SU-DHL-6 (cell line): ENCODE measurements at regions not wholly inside any gene's neighbourhood (a gene's known extent, or its start where the extent isn't known, plus 50 kb on each side); places are given as distances from the start of the nearest gene placed in this dataset.

ENCODE experiments used
- H2AFZ ChIP-seq: fragments of 200-600 bp; sonication (generic); 2 replicates; pipeline ENCODE4 v1.6.1; 2014; ENCODE audit warnings: low read depth, mild to moderate bottlenecking, moderate library complexity, mixed read lengths, antibody characterized with exemption, low read length; ENCODE audit not compliant: severe bottlenecking
- H3F3A ChIP-seq: fragments of 200-600 bp; shearing (Covaris generic); 2 replicates; pipeline ENCODE4 v1.6.0; 2016; ENCODE audit warnings: antibody characterized with exemption, mild to moderate bottlenecking; ENCODE audit not compliant: insufficient read depth
- H3K27ac ChIP-seq: fragments of 200-600 bp; sonication (generic); 2 replicates; pipeline ENCODE4 v1.5.1; 2016; ENCODE audit warnings: low read depth, mild to moderate bottlenecking, low read length, moderate library complexity, mixed read lengths
- H3K27me3 ChIP-seq: fragments of 200-600 bp; sonication (generic), shearing (Covaris generic); 2 replicates; pipeline ENCODE4 v1.6.0; 2014; ENCODE audit warnings: mild to moderate bottlenecking, low read length
- H3K36me3 ChIP-seq: fragments of 200-600 bp; sonication (generic); 2 replicates; pipeline ENCODE4 v1.6.1; 2014; ENCODE audit warnings: mild to moderate bottlenecking, low read length, mixed read lengths
- H3K4me2 ChIP-seq: fragments of 300-600, 200-600 bp; shearing (Covaris generic), sonication (generic); 2 replicates; pipeline ENCODE4 v1.6.0; 2014; ENCODE audit warnings: low read length, low read depth, mild to moderate bottlenecking; ENCODE audit not compliant: poor library complexity, severe bottlenecking
- H3K4me3 ChIP-seq: fragments of 200-600 bp; sonication (generic); 2 replicates; pipeline ENCODE4 v1.5.1; 2014; ENCODE audit warnings: antibody characterized with exemption, low read length, mild to moderate bottlenecking, mixed read lengths; ENCODE audit not compliant: insufficient read depth, poor library complexity, severe bottlenecking
- H3K79me2 ChIP-seq: fragments of 200-600 bp; sonication (generic); 2 replicates; pipeline ENCODE4 v1.6.1; 2014; ENCODE audit warnings: mild to moderate bottlenecking, low read length, moderate library complexity; ENCODE audit not compliant: insufficient read depth
- H3K9ac ChIP-seq: fragments of 200-600 bp; sonication (generic); 2 replicates; pipeline ENCODE4 v1.7.0; 2014; ENCODE audit warnings: mild to moderate bottlenecking, low read length
- H3K9me2 ChIP-seq: fragments of 200-600 bp; sonication (generic); replicated peaks from 2 replicates; pipeline ENCODE4 v1.6.1; 2014; ENCODE audit warnings: low read length; ENCODE audit not compliant: insufficient read depth
- H3K9me3 ChIP-seq: fragments of 200-600 bp; sonication (generic); 2 replicates; pipeline ENCODE4 v1.6.1; 2014; ENCODE audit warnings: low read length, mixed read lengths; ENCODE audit not compliant: insufficient read depth
- H4K20me1 ChIP-seq: fragments of 200-600 bp; sonication (generic); 2 replicates; pipeline ENCODE4 v1.6.1; 2014; ENCODE audit warnings: low read depth, mild to moderate bottlenecking, antibody characterized with exemption, low read length, moderate library complexity, mixed read lengths
- CTCF ChIP-seq: fragments of 200-600 bp; sonication (generic); IDR thresholded peaks from one replicate; pipeline ENCODE4 v1.5.1; 2017; ENCODE audit warnings: antibody characterized with exemption, mild to moderate bottlenecking, low read length, moderate library complexity; ENCODE audit not compliant: insufficient read depth, poor library complexity, severe bottlenecking
- EZH2phosphoT487 ChIP-seq: fragments of 200-600 bp; sonication (generic), shearing (Covaris generic); conservative IDR thresholded peaks from 2 replicates; pipeline ENCODE4 v1.6.1; 2018; ENCODE audit warnings: mild to moderate bottlenecking, antibody characterized with exemption, low read length, moderate library complexity, mixed read lengths

- Histone ChIP-seq H3K79me2 (no peaks in the 10 kb centered on the region), H3F3A (no peaks in the 10 kb centered on the region), H3K27ac (no peak overlapping the region), H3K9me3 (no peaks in the 10 kb centered on the region), H2AFZ (no peak overlapping the region), H3K9ac (no peak overlapping the region), H4K20me1 (no peaks in the 10 kb centered on the region), H3K4me3 (no peak overlapping the region), H3K36me3 (no peaks in the 10 kb centered on the region), H3K27me3 (no peaks in the 10 kb centered on the region), H3K4me2 (no peak overlapping the region), H3K9me2 (no peaks in the 10 kb centered on the region)
- TF ChIP-seq CTCF = no peak
- TF ChIP-seq EZH2phosphoT487 = no peak
Measured at GRCh38 chr12:87883806-87884205, 145.4 kb downstream of the C12orf50 start.

- no peaks in the 10 kb centered on the region for H3K79me2 ChIP-seq
- H3K9me2 ChIP-seq = no peaks in the 10 kb centered on the region
- H3K27ac ChIP-seq = no peak overlapping the region
- H2AFZ ChIP-seq = no peak overlapping the region
- H3F3A ChIP-seq = no peaks in the 10 kb centered on the region
- H3K36me3 ChIP-seq = no peaks in the 10 kb centered on the region
- no peaks in the 10 kb centered on the region for H3K9me3 ChIP-seq
- no peak overlapping the region for H3K9ac ChIP-seq
- H3K4me3 ChIP-seq = no peak overlapping the region
- TF ChIP-seq CTCF = no peak
- TF ChIP-seq EZH2phosphoT487 = no peak
- H3K27me3 ChIP-seq = no peaks in the 10 kb centered on the region
- no peaks in the 10 kb centered on the region for H4K20me1 ChIP-seq
- no peak overlapping the region for H3K4me2 ChIP-seq
Measured at GRCh38 chr12:87879141-87879540, 150.1 kb downstream of the C12orf50 start.

- Histone ChIP-seq H3F3A (no peaks in the 10 kb centered on the region), H3K4me3 (no peak overlapping the region), H2AFZ (no peak overlapping the region), H3K36me3 (no peaks in the 10 kb centered on the region), H3K9me2 (no peaks in the 10 kb centered on the region), H3K27ac (no peak overlapping the region), H3K27me3 (no peaks in the 10 kb centered on the region), H3K9ac (no peak overlapping the region), H3K4me2 (no peak overlapping the region), H3K9me3 (no peaks in the 10 kb centered on the region), H4K20me1 (no peaks in the 10 kb centered on the region), H3K79me2 (no peaks in the 10 kb centered on the region)
- TF ChIP-seq EZH2phosphoT487 = no peak
- no peak for TF ChIP-seq CTCF
Measured at GRCh38 chr12:87870493-87871460, 158.4 kb downstream of the C12orf50 start.
